ENCODE measurements at regions not wholly inside any gene's neighbourhood (a gene's known extent, or its start where the extent isn't known, plus 50 kb on each side); places are given as distances from the start of the nearest gene placed in this dataset.

GRCh38 chr17:65290056-65290455 lies 152.9 kb downstream of the RGS9 start:
- no peaks in the 10 kb centered on the region for H3K36me3 ChIP-seq (ENCODE audit: control insufficient read depth in 1 of 2, insufficient read depth in 2 of 2, low read length in 2 of 2)
- H3K4me3 ChIP-seq (ENCODE audit: low read depth in 1 of 2, low read length in 2 of 2): peak overlapping the region in 1 of 2 donors; percentile 10
- no peaks in the 10 kb centered on the region for H3K27me3 ChIP-seq (ENCODE audit: control insufficient read depth in 1 of 2, insufficient read depth in 2 of 2, low read length in 2 of 2)
- H3K9ac ChIP-seq (ENCODE audit: low read depth in 1 of 2, low read length in 2 of 2): no peak overlapping the region
- H3K9me3 ChIP-seq (ENCODE audit: control insufficient read depth in 1 of 2, low read length in 2 of 2): no peaks in the 10 kb centered on the region
- no peak overlapping the region for H3K27ac ChIP-seq (ENCODE audit: low read depth, low read length)
- peaks cover 10 to 22% of the 10 kb centered on the region in 2 donors for H3K4me1 ChIP-seq (ENCODE audit: control insufficient read depth in 1 of 2, insufficient read depth in 2 of 2, low read length in 2 of 2)

GRCh38 chr17:65287040-65287439 lies 149.9 kb downstream of the RGS9 start:
- Histone ChIP-seq H3K9ac (ENCODE audit: low read depth in 1 of 2, low read length in 2 of 2) (no peak overlapping the region), H3K27ac (ENCODE audit: low read depth, low read length) (no peak overlapping the region), H3K4me1 (ENCODE audit: control insufficient read depth in 1 of 2, insufficient read depth in 2 of 2, low read length in 2 of 2) (peaks cover 6 to 22% of the 10 kb centered on the region in 2 donors)

GRCh38 chr17:65283704-65284103 lies 146.5 kb downstream of the RGS9 start:
- H3K4me3 ChIP-seq (ENCODE audit: low read depth in 1 of 2, low read length in 2 of 2): no peak overlapping the region
- no peaks in the 10 kb centered on the region for H3K36me3 ChIP-seq (ENCODE audit: control insufficient read depth in 1 of 2, insufficient read depth in 2 of 2, low read length in 2 of 2)
- H3K27ac ChIP-seq (ENCODE audit: low read depth, low read length): no peak overlapping the region
- no peak overlapping the region for H3K9ac ChIP-seq (ENCODE audit: low read depth in 1 of 2, low read length in 2 of 2)
- no peaks in the 10 kb centered on the region for H3K27me3 ChIP-seq (ENCODE audit: control insufficient read depth in 1 of 2, insufficient read depth in 2 of 2, low read length in 2 of 2)
- no peaks in the 10 kb centered on the region for H3K9me3 ChIP-seq (ENCODE audit: control insufficient read depth in 1 of 2, low read length in 2 of 2)
- H3K4me1 ChIP-seq (ENCODE audit: control insufficient read depth in 1 of 2, insufficient read depth in 2 of 2, low read length in 2 of 2): peaks cover 0 to 4% of the 10 kb centered on the region in 2 donors

More at GRCh38 chr17:65287040-65287439, 149.9 kb downstream of the RGS9 start:
- Histone ChIP-seq H3K4me3 (ENCODE audit: low read depth in 1 of 2, low read length in 2 of 2) (no peak overlapping the region), H3K9me3 (ENCODE audit: control insufficient read depth in 1 of 2, low read length in 2 of 2) (no peaks in the 10 kb centered on the region), H3K27me3 (ENCODE audit: control insufficient read depth in 1 of 2, insufficient read depth in 2 of 2, low read length in 2 of 2) (no peaks in the 10 kb centered on the region), H3K36me3 (ENCODE audit: control insufficient read depth in 1 of 2, insufficient read depth in 2 of 2, low read length in 2 of 2) (no peaks in the 10 kb centered on the region)

DNA sequence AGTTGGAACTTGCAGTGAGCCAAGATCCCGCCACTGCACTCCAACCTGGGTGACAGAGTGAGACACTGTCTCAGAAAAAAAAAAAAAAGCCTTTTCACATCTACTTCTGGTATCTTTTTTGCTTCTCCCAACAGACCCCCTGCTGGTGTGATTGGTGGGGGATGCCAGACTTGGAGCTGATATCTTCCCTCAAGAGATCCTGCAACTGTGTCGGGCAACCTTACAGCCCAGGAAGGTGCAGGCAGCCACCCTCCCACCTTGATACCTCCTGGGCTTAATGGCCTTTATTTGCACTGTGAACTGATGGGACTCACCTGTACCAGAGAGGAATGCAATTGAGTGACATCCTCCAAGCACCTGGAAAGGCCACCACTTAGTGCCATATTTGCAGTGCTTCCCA lies 142.3 kb downstream of the RGS9 start:
- Histone ChIP-seq H3K36me3 (ENCODE audit: control insufficient read depth in 1 of 2, insufficient read depth in 2 of 2, low read length in 2 of 2) (no peaks in the 10 kb centered on the region), H3K4me3 (ENCODE audit: low read depth in 1 of 2, low read length in 2 of 2) (no peak overlapping the region), H3K9me3 (ENCODE audit: control insufficient read depth in 1 of 2, low read length in 2 of 2) (no peaks in the 10 kb centered on the region), H3K27ac (ENCODE audit: low read depth, low read length) (no peak overlapping the region), H3K27me3 (ENCODE audit: control insufficient read depth in 1 of 2, insufficient read depth in 2 of 2, low read length in 2 of 2) (no peaks in the 10 kb centered on the region), H3K4me1 (ENCODE audit: control insufficient read depth in 1 of 2, insufficient read depth in 2 of 2, low read length in 2 of 2) (peaks cover 0 to 9% of the 10 kb centered on the region in 2 donors), H3K9ac (ENCODE audit: low read depth in 1 of 2, low read length in 2 of 2) (no peak overlapping the region)

DNA sequence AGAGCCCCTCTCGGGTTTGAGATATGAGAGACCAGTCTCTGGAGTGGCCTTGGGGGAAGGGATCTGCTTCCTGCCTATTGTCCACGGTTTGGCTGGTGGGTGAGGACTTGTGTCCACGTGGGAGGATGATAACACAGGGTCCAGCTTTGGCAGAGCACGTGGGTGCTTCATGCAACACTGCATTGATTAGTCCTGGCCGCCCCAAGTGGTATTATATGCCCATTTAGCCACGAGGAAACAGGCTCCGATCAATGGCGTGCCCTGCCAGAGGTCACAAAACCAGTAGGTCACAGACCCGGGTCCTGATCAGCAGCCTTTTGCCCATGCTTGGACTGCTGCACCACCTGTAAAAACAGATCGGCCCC lies 141.6 kb downstream of the RGS9 start:
- Histone ChIP-seq H3K9ac (ENCODE audit: low read depth in 1 of 2, low read length in 2 of 2) (no peak overlapping the region), H3K4me3 (ENCODE audit: low read depth in 1 of 2, low read length in 2 of 2) (no peak overlapping the region), H3K27ac (ENCODE audit: low read depth, low read length) (no peak overlapping the region), H3K4me1 (ENCODE audit: control insufficient read depth in 1 of 2, insufficient read depth in 2 of 2, low read length in 2 of 2) (peaks cover 0 to 5% of the 10 kb centered on the region in 2 donors), H3K9me3 (ENCODE audit: control insufficient read depth in 1 of 2, low read length in 2 of 2) (no peaks in the 10 kb centered on the region), H3K27me3 (ENCODE audit: control insufficient read depth in 1 of 2, insufficient read depth in 2 of 2, low read length in 2 of 2) (no peaks in the 10 kb centered on the region), H3K36me3 (ENCODE audit: control insufficient read depth in 1 of 2, insufficient read depth in 2 of 2, low read length in 2 of 2) (no peaks in the 10 kb centered on the region)

- no peak overlapping the region for H3K27ac ChIP-seq (ENCODE audit: low read depth, low read length)
- no peaks in the 10 kb centered on the region for H3K36me3 ChIP-seq (ENCODE audit: control insufficient read depth in 1 of 2, insufficient read depth in 2 of 2, low read length in 2 of 2)
- no peak overlapping the region for H3K4me3 ChIP-seq (ENCODE audit: low read depth in 1 of 2, low read length in 2 of 2)
- no peak overlapping the region for H3K9ac ChIP-seq (ENCODE audit: low read depth in 1 of 2, low read length in 2 of 2)
- H3K4me1 ChIP-seq (ENCODE audit: control insufficient read depth in 1 of 2, insufficient read depth in 2 of 2, low read length in 2 of 2): peaks cover 0 to 5% of the 10 kb centered on the region in 2 donors
- H3K9me3 ChIP-seq (ENCODE audit: control insufficient read depth in 1 of 2, low read length in 2 of 2): no peaks in the 10 kb centered on the region
- H3K27me3 ChIP-seq (ENCODE audit: control insufficient read depth in 1 of 2, insufficient read depth in 2 of 2, low read length in 2 of 2): no peaks in the 10 kb centered on the region
These were observed 141.1 kb downstream of the RGS9 start for GRCh38 chr17:65278050-65278819.

- Histone ChIP-seq H3K4me1 (ENCODE audit: control insufficient read depth in 1 of 2, insufficient read depth in 2 of 2, low read length in 2 of 2) (peaks cover 0 to 5% of the 10 kb centered on the region in 2 donors), H3K27ac (ENCODE audit: low read depth, low read length) (no peak overlapping the region), H3K9ac (ENCODE audit: low read depth in 1 of 2, low read length in 2 of 2) (no peak overlapping the region), H3K4me3 (ENCODE audit: low read depth in 1 of 2, low read length in 2 of 2) (no peak overlapping the region), H3K9me3 (ENCODE audit: control insufficient read depth in 1 of 2, low read length in 2 of 2) (no peaks in the 10 kb centered on the region), H3K36me3 (ENCODE audit: control insufficient read depth in 1 of 2, insufficient read depth in 2 of 2, low read length in 2 of 2) (no peaks in the 10 kb centered on the region), H3K27me3 (ENCODE audit: control insufficient read depth in 1 of 2, insufficient read depth in 2 of 2, low read length in 2 of 2) (no peaks in the 10 kb centered on the region)
These were observed 140.4 kb downstream of the RGS9 start for GRCh38 chr17:65277576-65277975.
